GM23338 (cell line): ENCODE measurements at regions not wholly inside any gene's neighbourhood (a gene's known extent, or its start where the extent isn't known, plus 50 kb on each side); places are given as distances from the start of the nearest gene placed in this dataset.

ENCODE experiments used
- ATAC-seq: fragments of 200-7000 bp; cut with Tn5 transposase; 3 replicates; pipeline ENCODE4 v1.9.1; 2020
- DNase-seq: peaks from one replicate; pipeline ENCODE4 v3.0.0-alpha.2; 2015; ENCODE audit warnings: low spot score
- H2AFZ ChIP-seq: fragments of 200-600 bp; sonication (generic); 2 replicates; pipeline ENCODE4 v1.8.0; 2016; ENCODE audit warnings: antibody characterized with exemption, mild to moderate bottlenecking, moderate library complexity
- H3F3A ChIP-seq: fragments of 200-600 bp; sonication (generic); replicated peaks from 2 replicates; pipeline ENCODE4 v1.8.0; 2017; ENCODE audit warnings: antibody characterized with exemption, mixed run types, low read depth
- H3K27ac ChIP-seq: fragments of 200-600 bp; sonication (generic); 2 replicates; pipeline ENCODE4 v1.6.1; 2016; ENCODE audit warnings: low read depth
- H3K27me3 ChIP-seq: fragments of 200-600 bp; sonication (generic); 2 replicates; pipeline ENCODE4 v1.8.0; 2016; ENCODE audit warnings: mild to moderate bottlenecking, mixed run types, moderate library complexity; ENCODE audit not compliant: insufficient read depth
- H3K36me3 ChIP-seq: fragments of 200-600 bp; sonication (generic); 2 replicates; pipeline ENCODE4 v1.8.0; 2016; ENCODE audit warnings: mild to moderate bottlenecking; ENCODE audit not compliant: insufficient read depth
- H3K4me1 ChIP-seq: fragments of 200-600 bp; sonication (generic); 2 replicates; pipeline ENCODE4 v1.8.0; 2016; ENCODE audit warnings: mild to moderate bottlenecking, moderate library complexity; ENCODE audit not compliant: insufficient read depth
- H3K4me2 ChIP-seq: fragments of 200-600 bp; sonication (generic); 2 replicates; pipeline ENCODE4 v1.7.1; 2017; ENCODE audit warnings: mixed run types
- H3K4me3 ChIP-seq: fragments of 200-600 bp; sonication (generic); 2 replicates; pipeline ENCODE4 v1.6.1; 2016; ENCODE audit warnings: mixed run types
- H3K79me2 ChIP-seq: fragments of 200-600 bp; sonication (generic); replicated peaks from 2 replicates; pipeline ENCODE4 v1.8.0; 2017; ENCODE audit warnings: mild to moderate bottlenecking; ENCODE audit not compliant: insufficient read depth
- H3K9me2 ChIP-seq: fragments of 200-600 bp; sonication (generic); 2 replicates; pipeline ENCODE4 v1.8.0; 2017; ENCODE audit not compliant: insufficient read depth
- H4K20me1 ChIP-seq: fragments of 200-600 bp; sonication (generic); replicated peaks from 2 replicates; pipeline ENCODE4 v1.8.0; 2017; ENCODE audit warnings: mild to moderate bottlenecking; ENCODE audit not compliant: insufficient read depth
- H3K27ac Mint-ChIP-seq: 2 replicates; pipeline ENCODE4 v1.8.0; 2020; ENCODE audit warnings: inconsistent platforms, mild to moderate bottlenecking, moderate library complexity, mixed read lengths
- H3K27me3 Mint-ChIP-seq: 3 replicates; pipeline ENCODE4 v1.8.0; 2022; ENCODE audit warnings: low read depth, mild to moderate bottlenecking, moderate library complexity, mixed read lengths, inconsistent platforms; ENCODE audit not compliant: insufficient read depth, poor library complexity
- H3K36me3 Mint-ChIP-seq: 3 replicates; pipeline ENCODE4 v1.8.0; 2021; ENCODE audit warnings: low read depth, mild to moderate bottlenecking, inconsistent platforms, moderate library complexity, mixed read lengths
- H3K4me1 Mint-ChIP-seq: 3 replicates; pipeline ENCODE4 v1.8.0; 2020; ENCODE audit warnings: mild to moderate bottlenecking, inconsistent platforms, mixed read lengths
- H3K4me3 Mint-ChIP-seq: 3 replicates; pipeline ENCODE4 v1.8.0; 2021; ENCODE audit warnings: moderate library complexity, mild to moderate bottlenecking, inconsistent platforms, mixed read lengths
- H3K9me3 Mint-ChIP-seq: 3 replicates; pipeline ENCODE4 v1.8.0; 2020; ENCODE audit warnings: moderate library complexity, mild to moderate bottlenecking, inconsistent platforms, mixed read lengths
- CREB1 ChIP-seq: fragments of 250-450 bp; sonication (Bioruptor Pico); IDR thresholded peaks from 2 replicates; pipeline ENCODE4 v1.5.0; 2020; ENCODE audit warnings: low read depth, mild to moderate bottlenecking, moderate library complexity
- CTCF ChIP-seq, 2 experiments: fragments of 200-600 bp in 1 of 2; sonication (generic) in 1 of 2; conservative IDR thresholded peaks; 2 replicates each; pipeline versions ENCODE4 v1.5.1 to v1.6.1; 2016 to 2017; ENCODE audit warnings: antibody characterized with exemption in 2 of 2, low read depth in 2 of 2, mild to moderate bottlenecking in 2 of 2, moderate library complexity in 1 of 2
- ETS1 ChIP-seq: IDR thresholded peaks from 2 replicates; pipeline ENCODE4 v1.6.1; 2016; ENCODE audit warnings: antibody characterized with exemption
- EZH2 ChIP-seq: fragments of 200-600 bp; sonication (generic); IDR thresholded peaks from one replicate; pipeline ENCODE4 v1.8.0; 2017; ENCODE audit warnings: antibody characterized with exemption, mild to moderate bottlenecking, low read depth; ENCODE audit not compliant: unreplicated experiment
- EZH2phosphoT487 ChIP-seq: fragments of 200-600 bp; sonication (generic); IDR thresholded peaks from one replicate; pipeline ENCODE4 v1.8.1; 2018; ENCODE audit warnings: antibody characterized with exemption; ENCODE audit not compliant: unreplicated experiment
- NANOG ChIP-seq: IDR thresholded peaks from 2 replicates; pipeline ENCODE4 v1.6.1; 2016; ENCODE audit warnings: antibody characterized with exemption, borderline replicate concordance
- POLR2AphosphoS5 ChIP-seq: IDR thresholded peaks from 2 replicates; pipeline ENCODE4 v1.6.1; 2016; ENCODE audit warnings: antibody characterized with exemption, low read depth
- REST ChIP-seq: IDR thresholded peaks from one replicate; pipeline ENCODE4 v1.6.1; 2018; ENCODE audit warnings: antibody characterized with exemption; ENCODE audit not compliant: unreplicated experiment
- STAT1 ChIP-seq: IDR thresholded peaks from one replicate; pipeline ENCODE4 v1.6.1; 2016; ENCODE audit warnings: antibody characterized with exemption; ENCODE audit not compliant: unreplicated experiment
- ZNF114 ChIP-seq: fragments of 250-450 bp; sonication (Bioruptor Pico); IDR thresholded peaks from 2 replicates; pipeline ENCODE4 v1.5.0; 2020; ENCODE audit warnings: mild to moderate bottlenecking, moderate library complexity
- ZNF331 ChIP-seq: fragments of 250-450 bp; sonication (Bioruptor Pico); IDR thresholded peaks from 2 replicates; pipeline ENCODE4 v1.5.0; 2020; ENCODE audit warnings: low read depth, mild to moderate bottlenecking, moderate library complexity
- ZNF462 ChIP-seq: fragments of 250-450 bp; sonication (Bioruptor Pico); IDR thresholded peaks from 2 replicates; pipeline ENCODE4 v1.5.0; 2020; ENCODE audit warnings: mild to moderate bottlenecking, moderate library complexity

- no peak for TF ChIP-seq EZH2
- no peak for TF ChIP-seq ZNF114 (CRISPR knock-in tag)
- TF ChIP-seq NANOG: no peak
- TF ChIP-seq STAT1: no peak
- TF ChIP-seq ZNF331 (CRISPR knock-in tag): no peak
These were observed 74.7 kb upstream of the POU2AF2 start (continued) for GRCh38 chr11:111170761-111171379.

GRCh38 chr11:111169367-111169766 is 76.2 kb upstream of the POU2AF2 start:
- no peaks in the 10 kb centered on the region for H4K20me1 ChIP-seq
- no peak overlapping the region for H3K4me3 Mint-ChIP-seq
- ATAC-seq: no peak
- H3K4me3 ChIP-seq: no peak overlapping the region
- no peaks in the 10 kb centered on the region for H3F3A ChIP-seq
- 0 out of 2 replicates have a peak, but pooled peaks cover 3% of the 10 kb centered on the region for H3K9me2 ChIP-seq
- peaks cover 5% of the 10 kb centered on the region; the same call in 1 of the 2 replicates for H3K4me1 ChIP-seq
- no peak overlapping the region for H3K27ac ChIP-seq
- no peak overlapping the region for H2AFZ ChIP-seq
- H3K36me3 Mint-ChIP-seq: no peaks in the 10 kb centered on the region
- H3K27ac Mint-ChIP-seq: no peak overlapping the region
- no peaks in the 10 kb centered on the region for H3K36me3 ChIP-seq
- H3K4me1 Mint-ChIP-seq: peaks cover 3% of the 10 kb centered on the region; the same call in 1 of the 3 replicates
- no peaks in the 10 kb centered on the region for H3K79me2 ChIP-seq
- H3K27me3 ChIP-seq: no peaks in the 10 kb centered on the region
- no peak for DNase-seq
- no peak overlapping the region for H3K4me2 ChIP-seq
- no peaks in the 10 kb centered on the region for H3K27me3 Mint-ChIP-seq
- no peaks in the 10 kb centered on the region for H3K9me3 Mint-ChIP-seq
- TF ChIP-seq ZNF462 (CRISPR knock-in tag): no peak
- TF ChIP-seq EZH2phosphoT487: no peak
- no peak for TF ChIP-seq REST
- no peak for TF ChIP-seq POLR2AphosphoS5
- no peak for TF ChIP-seq ETS1
- no peak for TF ChIP-seq STAT1
- no peak for TF ChIP-seq CREB1 (CRISPR knock-in tag)
- TF ChIP-seq CTCF (conservative IDR thresholded peaks at IDR 0.05; ENCODE audit: low read depth in 2 of 2): no peak
- TF ChIP-seq ZNF331 (CRISPR knock-in tag): no peak
- no peak for TF ChIP-seq ZNF114 (CRISPR knock-in tag)
- TF ChIP-seq EZH2: no peak
